ENCODE measurements at regions not wholly inside any gene's neighbourhood (a gene's known extent, or its start where the extent isn't known, plus 50 kb on each side); places are given as distances from the start of the nearest gene placed in this dataset.

- no peak for DNase-seq (ENCODE audit: low read depth, low spot score)
Measured at GRCh38 chr7:33701189-33701740, 204.1 kb upstream of the BMPER start.

DNA sequence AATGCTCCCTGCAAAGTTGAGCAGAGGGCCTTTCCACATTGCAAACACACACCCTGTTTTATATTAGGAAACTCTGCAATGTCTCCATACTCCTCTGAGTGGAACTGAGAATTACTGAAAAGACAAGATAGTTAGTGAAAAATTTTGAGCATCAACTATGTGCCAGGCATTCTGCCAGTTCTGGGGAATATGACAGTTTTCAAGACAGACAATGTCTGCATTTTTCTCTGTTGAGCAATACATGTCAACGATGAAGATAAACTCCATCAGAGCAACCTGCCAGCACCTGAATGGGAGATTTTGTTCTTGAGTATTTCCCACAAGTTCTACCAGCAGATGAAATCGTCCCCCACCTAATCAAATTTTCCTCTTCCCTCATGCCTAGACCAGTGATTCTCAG is 203.4 kb upstream of the BMPER start:
- DNase-seq (ENCODE audit: low read depth, low spot score), result no peak

DNA sequence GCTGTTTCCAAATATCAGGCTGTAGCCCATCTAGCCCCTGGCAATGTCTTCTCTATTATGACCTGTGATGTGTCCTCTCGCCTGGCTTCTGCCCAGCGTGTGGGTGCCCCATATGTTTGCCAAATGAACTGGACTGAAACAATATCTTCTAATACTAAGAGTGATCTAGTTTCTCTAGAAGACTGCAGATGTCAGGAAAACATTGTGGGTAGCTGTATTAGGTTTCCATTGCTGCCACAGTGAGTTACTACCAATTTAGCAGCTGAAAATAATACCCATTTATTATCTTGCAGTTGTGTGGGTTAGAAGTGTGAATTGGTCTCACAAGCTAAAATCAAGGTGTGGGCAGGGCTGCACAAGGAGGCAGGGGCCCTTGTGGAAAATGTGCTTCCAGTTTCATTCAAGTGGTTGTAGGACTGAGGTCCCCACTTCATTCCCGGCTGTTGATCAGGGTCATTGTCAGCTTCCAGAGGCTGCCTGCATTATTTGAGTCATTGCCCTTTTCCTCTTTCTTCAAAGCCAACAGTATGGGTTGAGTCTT is 202.8 kb upstream of the BMPER start:
- no peak for DNase-seq (ENCODE audit: low read depth, low spot score)

GRCh38 chr7:33705333-33705833 is 200.0 kb upstream of the BMPER start:
- DNase-seq (ENCODE audit: low read depth, low spot score), result no peak

- no peak for DNase-seq (ENCODE audit: low read depth, low spot score)
Measured at GRCh38 chr7:33706186-33706585, 199.2 kb upstream of the BMPER start.

DNA sequence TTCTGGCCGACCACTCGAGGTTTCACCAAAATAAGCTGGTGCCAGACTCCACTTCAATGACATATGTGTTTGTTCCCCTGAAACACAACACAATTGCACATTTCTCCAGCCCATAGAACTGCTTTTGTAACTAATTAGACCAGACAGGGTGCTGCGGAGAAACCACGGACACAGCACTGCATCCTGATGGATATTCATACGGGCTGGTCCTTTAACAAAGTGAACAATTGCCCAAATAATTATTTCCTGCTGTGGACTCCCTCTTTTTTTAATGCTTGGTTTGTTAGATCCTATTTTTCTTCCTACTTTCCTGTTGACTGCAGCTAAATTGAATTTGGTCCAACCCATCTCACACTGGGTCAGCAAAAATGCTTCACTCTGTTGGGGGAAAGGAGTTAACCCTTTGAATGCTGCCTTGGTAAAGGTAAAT is 198.6 kb upstream of the BMPER start:
- DNase-seq (ENCODE audit: low read depth, low spot score), result peak; percentile 26

DNA sequence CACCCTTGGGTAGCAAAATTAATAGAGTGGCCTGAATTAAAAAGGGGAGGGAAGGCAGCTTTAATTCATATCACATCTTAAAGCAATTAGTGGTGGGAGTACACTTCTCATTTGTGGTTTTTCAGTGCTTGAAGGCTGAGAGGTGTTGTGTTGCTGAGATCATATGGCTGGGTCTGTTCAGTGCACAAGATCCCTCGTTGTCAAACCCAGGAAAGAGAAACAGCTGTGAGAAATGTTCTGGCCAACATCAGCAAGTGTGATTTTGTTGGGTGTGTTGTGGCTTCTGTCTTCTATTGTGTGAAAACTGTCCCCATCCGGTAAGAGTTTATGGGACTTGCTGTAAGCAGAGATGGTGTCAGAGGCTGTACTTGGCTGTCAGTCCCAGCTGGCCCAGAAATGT is 197.9 kb upstream of the BMPER start:
- no peak for DNase-seq (ENCODE audit: low read depth, low spot score)

GRCh38 chr7:33710608-33711007 is 194.7 kb upstream of the BMPER start:
- DNase-seq (ENCODE audit: low read depth, low spot score), result peak; percentile 64

- no peak for DNase-seq (ENCODE audit: low read depth, low spot score)
Measured at GRCh38 chr7:33711231-33712019, 193.9 kb upstream of the BMPER start.

DNA sequence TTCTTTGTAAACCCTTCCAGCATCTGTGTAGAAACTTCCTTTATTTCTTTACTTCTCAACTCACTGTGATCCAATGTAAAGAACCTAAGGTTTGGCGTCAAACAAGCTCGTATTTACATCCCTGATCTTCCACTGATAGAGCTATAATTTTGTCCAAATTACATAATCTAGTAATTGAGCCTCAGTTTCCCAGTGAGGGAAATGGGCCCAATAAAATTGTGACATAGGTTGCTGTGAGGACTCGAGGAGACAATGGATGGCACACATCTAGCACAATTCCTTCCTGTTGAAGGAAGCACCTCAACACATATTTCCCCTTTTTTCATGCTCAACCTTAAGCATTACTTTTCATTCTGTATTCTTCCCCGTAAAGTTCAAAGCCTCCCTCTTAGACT is 193.3 kb upstream of the BMPER start:
- DNase-seq (ENCODE audit: low read depth, low spot score), result no peak

DNA sequence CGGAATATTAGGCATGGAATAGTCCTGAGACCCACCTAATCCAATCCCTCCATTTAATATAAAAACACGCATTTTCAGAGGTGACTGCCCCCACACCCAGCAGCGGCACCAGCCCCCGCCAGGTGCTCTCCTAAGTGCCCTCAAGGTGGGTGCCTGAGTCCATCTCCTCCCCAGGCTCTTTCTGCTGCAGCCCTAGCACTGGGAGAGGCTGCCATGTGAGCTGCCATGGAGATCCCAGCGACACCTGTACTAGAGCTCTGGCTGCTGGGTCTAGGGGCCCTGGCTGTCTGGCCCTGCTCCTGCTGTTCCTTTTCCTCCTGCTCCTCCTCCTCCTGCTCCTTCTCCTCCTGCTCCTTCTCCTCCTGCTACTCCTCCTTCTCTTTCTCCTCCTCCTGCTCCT is 191.1 kb upstream of the BMPER start:
- no peak for DNase-seq (ENCODE audit: low read depth, low spot score)

DNA sequence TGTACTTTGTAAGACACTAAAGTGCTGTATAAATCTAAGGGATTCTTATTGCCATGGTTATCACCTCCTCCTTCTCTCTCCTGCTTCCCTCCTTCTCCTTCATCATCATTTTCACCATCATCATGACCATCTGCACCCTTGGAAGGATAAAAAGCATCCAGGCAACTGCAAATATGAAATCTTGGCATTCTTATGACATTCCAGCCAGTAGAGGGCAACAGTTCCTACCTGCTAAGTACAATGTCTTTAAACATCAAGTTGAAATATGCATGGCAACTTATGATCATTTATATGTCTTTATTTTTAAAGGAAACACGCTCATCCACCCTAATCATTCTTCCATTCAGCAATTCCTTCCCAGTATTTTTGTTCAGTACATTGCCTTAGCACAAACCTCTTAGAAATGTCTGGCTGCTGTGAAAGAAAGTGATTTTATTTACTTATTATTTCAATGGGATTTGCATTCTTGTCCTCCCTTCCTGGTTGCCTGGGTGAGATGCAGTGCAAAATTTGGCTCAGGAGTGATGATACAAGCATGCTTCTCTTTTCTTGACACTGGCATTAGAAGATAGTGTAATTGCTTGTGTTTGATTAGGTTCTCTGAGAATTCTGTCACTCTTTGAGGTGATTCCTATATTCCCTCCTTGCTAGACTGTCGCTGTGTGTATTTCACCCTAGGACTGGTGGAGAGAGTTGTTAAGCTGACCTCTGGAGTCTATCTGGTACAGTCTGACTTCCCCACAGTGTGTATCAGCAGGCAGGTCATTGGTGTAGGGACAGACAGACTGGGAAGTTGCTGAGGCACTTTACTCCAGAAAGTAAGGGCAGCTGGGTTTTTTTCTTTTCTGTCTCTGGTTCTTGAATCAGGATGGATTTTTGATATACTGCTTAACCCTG is 188.5 kb upstream of the BMPER start:
- peak; percentile 75 for DNase-seq (ENCODE audit: low read depth, low spot score)

DNA sequence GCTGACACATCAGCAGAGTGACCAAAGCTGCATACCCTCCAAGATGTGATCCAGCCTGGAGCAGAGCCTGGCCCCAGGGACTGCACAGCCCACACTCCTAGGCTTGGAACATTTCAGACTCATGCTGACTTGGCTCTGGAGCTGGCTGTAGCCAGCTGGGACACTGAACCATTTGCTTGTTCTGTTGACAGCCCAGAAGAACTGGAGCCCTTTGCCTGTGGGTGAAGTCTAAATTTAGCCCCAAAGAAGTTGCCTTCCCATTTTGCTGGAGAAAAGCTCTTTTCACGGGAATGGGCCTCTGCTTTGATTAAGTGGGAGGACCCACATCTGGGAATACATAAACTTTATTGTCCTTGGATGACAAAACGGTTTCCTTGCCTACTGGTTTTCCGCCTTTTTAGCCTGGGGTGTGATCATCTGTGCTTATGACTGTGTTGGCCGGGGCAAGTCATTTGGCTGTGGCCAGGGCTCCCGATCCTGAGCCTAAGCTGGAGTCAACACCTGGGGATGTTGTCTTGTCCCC is 186.2 kb upstream of the BMPER start:
- DNase-seq (ENCODE audit: low read depth, low spot score), result no peak

DNA sequence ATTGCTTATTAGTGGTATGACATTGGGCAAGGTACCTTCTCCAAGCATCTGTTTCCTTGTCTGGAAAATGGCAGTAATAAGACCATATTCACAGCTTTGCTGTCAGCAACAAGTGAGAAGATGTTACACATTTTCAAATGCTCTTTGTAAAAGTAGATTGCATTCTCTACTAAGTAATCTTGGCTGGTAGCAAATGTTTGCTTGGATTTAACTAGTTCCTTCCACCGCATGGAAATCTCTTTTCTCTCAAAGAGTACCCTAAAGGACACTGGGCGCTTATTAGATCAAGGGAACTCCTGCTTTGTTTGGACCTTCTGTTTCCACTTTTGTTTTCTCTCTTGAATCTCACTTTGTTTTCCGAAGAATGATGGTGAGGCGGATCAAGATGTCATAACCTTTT is 185.2 kb upstream of the BMPER start:
- DNase-seq (ENCODE audit: low read depth, low spot score), result no peak

DNA sequence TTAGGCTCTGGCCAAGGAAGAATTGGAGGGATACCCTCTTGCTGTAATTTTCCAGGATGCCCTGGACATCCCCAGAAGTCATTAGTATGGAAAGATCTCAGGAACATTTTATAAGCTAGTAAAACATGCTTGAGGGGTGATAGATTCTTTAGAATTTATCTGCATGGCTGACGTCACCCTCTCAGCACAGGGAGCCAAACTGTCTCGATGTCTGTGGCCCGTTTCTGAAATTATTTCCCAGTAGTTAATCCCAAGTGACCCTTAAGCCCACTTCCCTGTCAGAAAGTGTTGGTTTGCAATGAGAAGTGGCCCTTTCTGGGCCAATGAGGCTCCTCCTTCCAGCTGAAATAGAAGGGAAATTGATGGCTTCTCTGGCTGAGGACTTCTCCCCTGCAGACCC is 184.5 kb upstream of the BMPER start:
- no peak for DNase-seq (ENCODE audit: low read depth, low spot score)

- DNase-seq (ENCODE audit: low read depth, low spot score), result no peak
Measured at GRCh38 chr7:33721895-33722294, 183.4 kb upstream of the BMPER start.

- DNase-seq (ENCODE audit: low read depth, low spot score), result peak; percentile 70
Measured at GRCh38 chr7:33722383-33723101, 182.8 kb upstream of the BMPER start.

GRCh38 chr7:33724201-33724600 is 181.1 kb upstream of the BMPER start:
- DNase-seq (ENCODE audit: low read depth, low spot score), result no peak

DNA sequence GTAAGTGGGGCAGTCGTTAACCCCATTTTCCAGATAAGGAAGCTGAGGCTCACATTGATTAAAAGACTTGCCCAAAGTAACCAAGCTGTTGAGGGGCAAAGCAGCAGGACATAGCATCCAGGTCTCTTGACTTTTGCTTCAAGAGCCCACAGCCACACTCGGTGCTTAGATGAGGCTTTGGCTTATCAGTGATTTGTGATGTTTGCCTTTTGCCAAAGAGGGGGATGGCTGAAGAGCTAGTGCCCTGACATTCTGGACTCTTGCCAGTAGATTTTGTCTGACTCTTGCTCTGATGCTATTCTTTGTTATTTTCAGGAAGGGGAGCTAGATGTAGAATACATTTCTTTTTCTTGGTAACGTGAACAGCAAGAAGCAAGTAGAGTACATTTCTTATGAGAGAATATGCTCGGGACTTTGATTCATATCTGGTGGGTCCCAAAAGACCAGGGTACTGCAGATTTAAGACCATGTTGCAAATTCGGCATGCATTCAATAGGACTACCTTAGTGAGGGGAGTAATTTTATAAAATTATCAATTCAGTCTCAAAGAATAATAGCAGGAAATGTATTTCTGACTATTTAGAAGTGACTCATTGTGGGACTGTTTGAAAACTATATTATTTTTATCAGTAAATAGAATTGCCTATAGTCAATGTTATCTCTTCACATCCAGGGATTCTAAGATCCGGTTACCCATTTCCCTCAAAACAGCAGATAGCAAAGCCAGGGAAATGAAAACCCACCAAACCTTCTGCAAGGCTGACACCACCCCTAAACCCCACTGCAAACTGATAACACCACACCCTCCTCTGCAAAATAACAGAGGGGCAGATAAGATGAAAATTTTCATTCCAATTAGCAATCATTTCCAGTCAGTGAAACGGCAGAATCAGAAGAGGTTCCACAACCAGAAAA is 180.0 kb upstream of the BMPER start:
- no peak for DNase-seq (ENCODE audit: low read depth, low spot score)

DNA sequence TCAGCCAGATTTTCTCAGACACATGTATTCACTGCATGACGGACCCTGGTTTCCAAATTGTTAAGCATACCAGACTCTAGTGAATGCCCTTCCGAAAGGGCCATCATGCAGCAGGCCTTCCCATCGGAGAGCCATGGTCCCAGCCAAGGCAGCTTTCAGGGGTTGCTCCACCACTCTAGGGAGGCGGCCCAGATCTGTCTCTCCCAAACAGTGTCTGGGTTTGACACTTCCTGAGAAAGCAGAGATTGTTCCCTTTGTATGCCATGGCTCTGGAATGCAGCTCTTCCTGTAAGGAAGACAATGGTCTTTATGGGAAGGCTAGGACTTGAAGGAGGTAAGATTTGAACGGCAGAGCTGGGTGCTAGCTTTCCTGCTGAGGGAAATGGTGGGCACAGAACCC is 178.8 kb upstream of the BMPER start:
- no peak for DNase-seq (ENCODE audit: low read depth, low spot score)

Data from astrocyte of the hippocampus (primary cell).